HG02885 (cell line): ENCODE measurements at regions not wholly inside any gene's neighbourhood (a gene's known extent, or its start where the extent isn't known, plus 50 kb on each side); places are given as distances from the start of the nearest gene placed in this dataset.

Experiments
- ATAC-seq: cut with Tn5 transposase; IDR thresholded peaks from one replicate; pipeline ENCODE4 v1.9.1; 2021; ENCODE audit warnings: mild to moderate bottlenecking; ENCODE audit not compliant: unreplicated experiment, poor library complexity

DNA sequence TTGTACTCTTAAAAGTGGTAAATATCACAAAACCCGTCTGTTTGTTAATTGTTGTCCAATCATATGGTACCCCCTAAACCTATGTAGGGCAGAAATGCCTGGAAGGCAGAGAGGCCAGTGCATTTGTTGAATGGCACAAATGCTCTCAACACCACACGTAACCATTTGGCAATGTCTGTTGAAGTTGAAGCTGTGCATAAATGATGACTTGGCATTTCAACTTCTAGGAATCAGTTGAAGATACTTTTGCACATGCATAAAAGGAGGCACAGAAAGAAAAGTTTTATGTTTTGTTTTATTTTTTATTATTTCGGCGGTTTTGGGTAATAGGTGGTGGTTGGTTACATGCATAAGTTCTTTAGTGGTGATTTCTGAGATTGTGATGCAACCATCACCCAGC lies 246.6 kb downstream of the TAF11L14 start:
- ATAC-seq: no peak

GRCh38 chr5:17882760-17883488 lies 248.7 kb downstream of the TAF11L14 start:
- ATAC-seq: no peak

- ATAC-seq: no peak
Observed at GRCh38 chr5:17888155-17888554, 253.9 kb downstream of the TAF11L14 start.

DNA sequence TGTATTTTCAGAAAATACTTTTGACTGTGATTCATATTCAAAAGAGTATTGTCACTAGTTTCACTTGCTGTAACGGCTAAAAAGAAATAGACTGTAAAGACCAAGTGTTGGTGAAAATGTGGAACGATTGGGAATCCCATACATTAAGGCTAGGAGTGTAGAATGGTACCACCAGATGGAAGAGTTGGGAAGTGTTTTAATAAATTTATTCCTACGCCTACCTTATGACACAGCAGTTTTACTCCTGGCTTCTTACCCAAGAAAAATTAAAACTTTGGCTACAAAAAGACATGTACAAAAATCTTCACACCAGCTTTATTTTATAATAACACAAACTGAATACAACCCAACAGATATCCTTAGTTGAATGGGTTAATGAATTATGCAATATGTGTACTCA lies 256.2 kb downstream of the TAF11L14 start:
- ATAC-seq: no peak

DNA sequence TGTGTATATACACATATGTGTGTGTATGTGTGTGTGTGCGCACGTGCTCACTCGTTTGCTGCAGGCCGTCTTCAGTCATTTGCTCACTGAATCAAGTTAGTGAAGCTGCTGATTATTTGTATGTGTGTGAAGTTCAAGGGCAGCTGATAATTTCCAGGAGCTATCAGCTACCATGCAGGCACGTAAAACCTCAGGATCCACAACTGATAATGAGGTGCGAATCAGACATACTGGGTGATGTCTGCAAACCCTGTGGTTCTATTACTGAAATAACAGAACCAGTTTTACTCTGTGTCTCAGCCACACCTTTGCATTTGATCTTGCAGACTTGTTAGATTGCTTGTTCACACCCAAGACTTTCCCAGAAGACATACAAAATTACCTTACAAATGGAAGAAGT lies 257.6 kb downstream of the TAF11L14 start:
- no peak for ATAC-seq

GRCh38 chr5:17893026-17893635 lies 258.9 kb downstream of the TAF11L14 start:
- no peak for ATAC-seq

- ATAC-seq: no peak
Observed at GRCh38 chr5:17895288-17896033, 261.2 kb downstream of the TAF11L14 start.

GRCh38 chr5:17896605-17897004 lies 262.3 kb downstream of the TAF11L14 start:
- ATAC-seq: no peak

DNA sequence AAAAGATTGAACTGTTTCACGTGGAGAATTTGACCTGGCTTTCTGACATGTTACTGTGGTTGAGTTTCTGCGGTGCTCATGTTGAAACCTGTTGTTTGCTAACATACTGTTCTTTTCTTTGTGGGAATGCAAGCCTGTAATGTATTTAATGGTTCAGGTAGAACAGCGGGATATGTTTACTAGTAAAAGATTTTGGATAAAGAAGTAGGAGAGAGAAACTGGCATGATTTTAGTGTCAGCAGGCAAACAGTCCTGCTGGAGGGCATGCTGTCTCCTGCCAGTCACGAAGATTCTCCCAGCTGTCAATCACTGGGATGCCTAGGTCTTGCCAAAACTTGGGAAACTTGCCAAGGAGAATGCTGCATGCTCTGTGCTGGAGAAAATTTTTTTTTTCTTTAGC lies 263.5 kb downstream of the TAF11L14 start:
- no peak for ATAC-seq

DNA sequence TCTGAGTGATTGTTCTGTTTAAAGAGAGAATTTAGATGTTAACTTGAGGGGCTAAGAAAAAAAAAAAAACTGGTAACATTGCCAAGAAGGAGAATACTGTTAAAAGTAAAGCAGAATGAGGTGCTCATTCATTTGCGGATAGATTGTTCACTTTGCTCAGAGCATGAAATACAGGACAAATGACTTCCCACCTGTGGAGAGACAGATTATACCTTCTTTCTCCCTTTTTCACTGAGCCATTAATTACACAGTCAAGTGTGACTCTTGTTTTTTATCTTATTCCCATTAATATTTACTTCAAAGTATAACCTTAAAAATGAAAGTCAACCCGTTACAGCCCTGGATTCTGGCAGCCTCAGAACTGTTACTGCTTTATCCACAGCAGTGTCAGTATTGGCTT lies 264.5 kb downstream of the TAF11L14 start:
- no peak for ATAC-seq

GRCh38 chr5:17907094-17907493 lies 272.8 kb downstream of the TAF11L14 start:
- peak; percentile 73 for ATAC-seq

- no peak for ATAC-seq
Observed at GRCh38 chr5:17910318-17910717, 276.1 kb downstream of the TAF11L14 start.

DNA sequence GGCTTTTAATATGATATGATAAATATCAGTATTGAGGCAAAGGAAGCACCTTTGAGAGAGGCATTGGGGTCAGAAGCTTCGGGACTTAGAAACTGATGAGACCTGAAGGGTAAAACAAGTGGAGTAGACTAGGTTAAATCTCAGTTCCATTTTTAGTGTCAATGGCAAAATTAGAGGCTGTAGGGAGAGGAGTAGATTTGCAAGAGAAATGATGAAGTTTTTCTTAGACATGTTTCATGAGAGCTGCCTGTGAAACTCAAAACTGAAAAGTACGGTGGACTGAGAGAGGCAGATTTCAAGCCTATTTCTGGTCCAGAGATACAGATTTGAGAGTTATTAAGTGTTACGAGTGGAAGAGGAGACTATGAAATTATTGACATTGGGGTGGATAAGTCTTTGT lies 278.5 kb downstream of the TAF11L14 start:
- no peak for ATAC-seq

DNA sequence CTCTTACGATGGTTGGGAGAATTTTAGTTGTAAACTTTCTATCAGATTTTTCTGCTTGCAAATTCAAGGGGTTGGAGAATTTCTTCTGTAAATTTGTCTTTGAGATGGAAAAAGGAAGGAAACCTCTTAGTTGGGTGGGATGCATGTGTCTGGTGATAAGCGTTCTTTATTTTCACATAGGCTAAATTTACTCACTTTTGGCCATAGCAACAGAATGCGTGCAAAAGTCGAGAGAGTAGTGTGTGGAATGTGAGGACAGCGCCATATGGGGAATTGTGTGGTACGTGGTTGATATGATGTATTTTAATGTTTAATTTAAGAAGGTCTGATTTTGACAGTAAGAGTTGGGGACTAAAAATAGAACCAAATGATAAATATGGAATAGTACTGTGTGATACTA lies 282.2 kb downstream of the TAF11L14 start:
- ATAC-seq: no peak

GRCh38 chr5:17917465-17917864 lies 283.2 kb downstream of the TAF11L14 start:
- ATAC-seq: no peak

DNA sequence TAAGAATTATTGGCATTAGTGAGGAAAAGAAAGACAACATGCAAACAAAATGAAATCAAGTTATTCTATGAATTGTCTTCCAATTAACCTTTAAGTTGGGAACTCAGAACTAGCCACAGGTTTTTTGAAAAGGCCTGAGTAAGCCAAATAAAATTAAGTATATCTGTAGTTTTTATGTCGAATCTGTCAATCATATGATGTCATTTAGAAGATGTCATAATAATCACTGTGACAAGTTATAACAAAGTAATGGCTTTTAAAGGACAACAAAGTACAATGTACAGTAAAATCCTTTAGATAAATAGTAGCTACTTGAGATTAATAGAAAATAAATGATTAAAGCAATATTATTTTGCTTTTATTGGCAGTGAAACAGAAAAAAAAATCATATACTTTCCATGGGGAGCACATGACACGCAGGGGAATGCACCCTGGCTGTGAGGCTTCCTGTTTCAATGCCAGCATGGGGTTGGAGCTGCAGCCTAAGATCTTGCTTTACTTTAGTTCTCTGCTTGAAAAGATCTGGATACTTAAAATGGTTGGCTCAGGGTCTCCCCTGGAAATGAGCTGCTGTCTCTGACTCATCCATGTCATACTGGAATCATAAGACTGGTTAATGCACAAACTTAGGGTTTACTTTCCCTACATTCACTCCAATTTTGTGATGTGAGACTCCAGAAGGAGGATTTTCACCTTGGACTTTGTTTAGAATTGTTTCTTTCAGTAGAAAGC lies 284.3 kb downstream of the TAF11L14 start:
- no peak for ATAC-seq

GRCh38 chr5:17925276-17925675 lies 291.0 kb downstream of the TAF11L14 start:
- no peak for ATAC-seq

GRCh38 chr5:17928581-17928981 lies 294.3 kb downstream of the TAF11L14 start:
- no peak for ATAC-seq

DNA sequence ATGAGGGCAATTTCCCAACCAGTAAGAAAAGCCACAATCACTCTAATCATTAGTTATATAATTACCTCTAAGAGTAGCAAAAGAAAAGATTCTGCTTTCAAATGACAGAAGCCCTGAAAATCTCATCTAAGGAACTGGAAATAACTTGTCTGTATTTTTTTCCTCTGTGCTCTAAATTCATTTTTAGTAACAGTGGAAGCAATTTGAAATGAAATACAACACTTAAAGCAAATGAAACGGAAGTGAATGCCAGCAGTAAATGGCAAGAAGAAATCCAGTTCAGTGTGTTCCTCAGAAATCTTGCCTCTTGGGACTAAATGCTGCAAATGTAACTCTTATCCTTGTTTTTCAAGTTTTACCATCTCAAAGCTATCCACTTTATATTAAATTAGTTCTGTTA lies 294.9 kb downstream of the TAF11L14 start:
- no peak for ATAC-seq

DNA sequence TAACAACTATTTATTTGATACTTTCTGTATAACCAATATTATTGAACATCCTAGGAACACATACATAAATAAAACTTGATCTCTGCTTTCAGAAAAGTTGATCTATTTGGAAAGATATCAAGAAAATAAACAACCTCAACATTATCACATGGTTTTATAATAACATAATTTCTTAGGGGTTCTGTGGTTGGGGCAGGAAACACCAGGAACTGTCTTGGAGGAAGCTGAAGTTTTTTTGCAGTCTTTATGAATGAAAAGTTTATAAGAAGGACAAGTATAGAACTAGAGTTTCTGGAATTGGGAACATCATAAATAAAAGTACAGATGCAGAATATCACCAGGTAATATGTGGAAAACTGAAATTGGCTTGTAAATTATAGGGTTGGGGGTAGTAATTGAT lies 296.1 kb downstream of the TAF11L14 start:
- no peak for ATAC-seq

DNA sequence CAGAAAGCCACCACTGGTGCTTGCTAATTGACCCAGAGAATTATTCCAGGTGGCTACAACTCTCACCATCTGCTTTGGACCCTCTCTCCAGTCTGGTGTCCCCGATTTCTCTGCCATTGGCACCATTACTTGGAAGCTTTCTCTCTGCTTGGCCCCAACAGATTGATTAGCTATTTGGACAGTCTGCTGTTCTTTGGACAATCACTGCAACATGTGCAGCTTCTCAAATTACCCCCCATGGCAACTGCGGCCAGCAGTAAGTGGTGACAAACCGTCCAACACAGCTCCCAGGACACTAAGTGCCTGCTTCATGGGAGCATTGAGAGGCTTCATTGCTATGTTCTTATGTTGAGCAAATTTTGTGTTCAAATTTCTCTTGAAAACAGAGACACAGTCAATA lies 309.8 kb downstream of the TAF11L14 start:
- ATAC-seq: no peak
